Umbilical cord (tissue), 1 donor: ENCODE measurements at regions not wholly inside any gene's neighbourhood (a gene's known extent, or its start where the extent isn't known, plus 50 kb on each side); places are given as distances from the start of the nearest gene placed in this dataset.
"Not testable (repeated sequence)": the region's sequence is repeated elsewhere in the genome, so short reads cannot be mapped to it uniquely, and the experiment has no call there.

ENCODE experiments used
- DNase-seq: peaks from one replicate; pipeline ENCODE4 v3.0.0-alpha.2; 2015; ENCODE audit warnings: low spot score

GRCh38 chr6:85085875-85086274 is 321.5 kb upstream of the TBX18 start:
- no peak for DNase-seq

DNA sequence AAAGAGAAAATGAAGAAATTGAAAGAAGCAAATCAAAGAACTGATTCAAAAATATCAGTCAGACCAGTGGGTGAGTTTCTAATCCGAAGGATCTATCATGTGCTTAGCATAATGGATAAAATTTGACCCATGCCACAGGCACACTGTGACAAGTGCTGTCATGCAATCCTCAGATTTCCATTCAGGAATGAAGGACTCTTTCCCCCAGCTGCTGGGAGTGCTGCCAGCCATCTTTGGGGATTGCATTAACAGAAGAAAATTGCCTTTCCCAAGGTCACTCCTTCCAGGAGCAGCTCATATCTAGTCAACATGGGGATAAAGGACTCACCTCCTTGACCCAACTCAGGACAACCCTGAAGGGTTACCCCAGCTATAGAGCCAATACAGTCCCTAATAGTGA is 316.7 kb upstream of the TBX18 start:
- no peak for DNase-seq

DNA sequence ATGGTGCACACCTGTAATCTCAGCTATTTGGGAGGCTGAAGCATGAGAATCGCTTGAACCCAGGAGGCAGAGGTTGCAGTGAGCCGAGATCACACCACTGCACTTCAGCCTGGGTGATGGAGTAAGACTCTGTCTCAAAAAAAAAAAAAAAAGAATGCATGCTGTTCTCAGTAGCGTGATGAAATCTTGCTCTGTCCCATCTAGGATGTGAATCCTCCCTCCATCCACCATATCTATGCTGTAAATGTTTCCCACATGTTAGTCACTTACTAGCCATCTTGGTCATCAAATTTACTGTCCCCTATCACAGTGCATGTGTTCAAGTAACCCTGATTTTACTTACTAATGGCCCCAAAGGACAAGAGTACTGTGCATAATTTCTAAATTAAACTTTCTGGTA is 315.4 kb upstream of the TBX18 start:
- DNase-seq: no peak

DNA sequence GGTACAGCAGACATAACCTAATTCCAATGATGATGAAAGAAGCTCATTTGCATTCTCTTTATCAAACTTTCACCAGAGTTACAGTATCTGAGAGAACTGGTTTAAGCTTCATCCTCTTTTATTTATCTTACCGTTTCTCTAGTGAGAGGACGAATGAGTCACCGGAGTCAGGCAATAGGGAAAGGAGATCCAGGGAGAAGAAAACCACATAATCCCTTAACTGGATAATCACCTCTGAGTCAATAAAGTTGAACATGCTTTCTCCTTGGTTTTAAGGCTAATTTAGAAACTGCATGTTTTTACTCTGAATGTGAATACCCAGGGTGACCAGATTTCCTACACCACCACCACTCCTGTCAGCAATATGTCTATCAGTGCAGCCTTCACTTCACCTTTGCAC is 313.7 kb upstream of the TBX18 start:
- peak; percentile 88 for DNase-seq

GRCh38 chr6:85077098-85077497 is 312.7 kb upstream of the TBX18 start:
- peak; percentile 15 for DNase-seq

DNA sequence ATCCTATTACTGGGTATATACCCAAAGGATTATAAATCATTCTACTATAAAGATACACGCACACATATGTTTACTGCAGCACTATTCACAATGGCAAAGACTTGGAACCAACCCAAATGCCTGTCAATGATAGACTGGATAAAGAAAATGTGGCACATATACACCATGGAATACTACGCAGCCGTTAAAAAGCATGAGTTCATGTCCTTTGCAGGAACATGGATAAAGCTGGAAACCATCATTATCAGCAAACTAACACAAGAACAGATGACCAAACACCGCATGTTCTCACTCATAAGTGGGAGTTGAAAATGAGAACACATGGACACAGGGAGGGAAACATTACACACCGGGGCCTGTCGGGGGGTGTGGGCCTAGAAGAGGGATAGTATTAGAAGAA is 307.4 kb upstream of the TBX18 start:
- DNase-seq: not testable (repeated sequence)

DNA sequence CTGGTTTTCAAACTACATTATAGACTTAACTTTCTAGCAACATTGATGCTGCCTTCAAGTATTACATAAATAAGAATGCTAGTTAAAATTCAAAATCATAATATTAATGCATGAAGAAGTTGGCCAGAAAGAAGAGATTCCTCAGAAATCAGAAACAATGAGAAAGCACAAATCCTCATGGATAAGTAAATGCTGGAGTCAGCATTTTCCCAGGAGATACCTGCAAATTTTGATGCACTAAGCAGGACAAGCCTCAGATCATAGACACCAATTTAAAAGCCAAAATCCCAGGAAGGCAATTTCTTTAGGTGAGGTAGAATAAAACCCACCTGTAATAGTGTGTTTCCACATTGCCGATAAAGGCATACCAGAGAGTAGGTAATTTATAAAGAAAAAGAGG is 305.2 kb upstream of the TBX18 start:
- DNase-seq: no peak

DNA sequence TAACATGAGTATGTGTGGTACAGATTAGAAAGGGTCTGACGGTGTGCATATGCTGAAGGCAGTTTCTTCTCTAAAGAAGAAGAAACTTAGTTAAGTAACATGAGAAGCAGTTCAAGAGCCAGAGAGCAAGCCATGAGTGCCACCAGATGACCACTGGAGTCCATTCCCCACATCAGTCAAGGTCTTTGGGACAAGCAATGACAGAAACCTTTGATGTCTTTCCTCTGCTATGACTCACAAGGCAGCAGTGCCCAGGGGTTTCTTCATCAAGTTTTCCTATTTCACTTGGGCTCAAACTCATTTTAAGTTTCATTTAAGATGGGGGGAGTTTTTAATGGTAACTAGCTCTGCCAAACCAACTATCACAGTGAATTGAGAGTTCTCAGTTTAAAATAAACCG is 303.8 kb upstream of the TBX18 start:
- DNase-seq: no peak

GRCh38 chr6:85066266-85066665 is 301.9 kb upstream of the TBX18 start:
- no peak for DNase-seq

DNA sequence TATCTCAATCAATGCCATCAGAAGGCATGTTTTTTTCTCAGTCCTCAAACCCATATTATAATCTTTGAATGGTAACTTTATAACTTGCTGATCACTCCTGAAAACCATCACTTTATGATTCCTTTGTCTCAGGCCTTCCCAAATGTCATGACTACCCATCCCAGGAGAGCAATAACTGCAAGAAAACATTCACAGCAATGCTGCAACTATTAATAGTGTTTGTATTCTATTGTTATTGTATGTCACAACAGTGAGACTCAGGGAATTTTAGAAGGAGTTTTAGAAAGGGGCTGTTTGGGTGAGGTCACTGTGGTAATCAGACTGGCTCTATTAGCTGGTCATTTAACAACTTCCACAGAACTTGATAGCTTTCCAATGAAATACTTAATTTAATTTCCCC is 301.4 kb upstream of the TBX18 start:
- no peak for DNase-seq

- no peak for DNase-seq
These were observed 299.2 kb upstream of the TBX18 start for GRCh38 chr6:85063611-85064010.

GRCh38 chr6:85062884-85063283 is 298.5 kb upstream of the TBX18 start:
- no peak for DNase-seq

DNA sequence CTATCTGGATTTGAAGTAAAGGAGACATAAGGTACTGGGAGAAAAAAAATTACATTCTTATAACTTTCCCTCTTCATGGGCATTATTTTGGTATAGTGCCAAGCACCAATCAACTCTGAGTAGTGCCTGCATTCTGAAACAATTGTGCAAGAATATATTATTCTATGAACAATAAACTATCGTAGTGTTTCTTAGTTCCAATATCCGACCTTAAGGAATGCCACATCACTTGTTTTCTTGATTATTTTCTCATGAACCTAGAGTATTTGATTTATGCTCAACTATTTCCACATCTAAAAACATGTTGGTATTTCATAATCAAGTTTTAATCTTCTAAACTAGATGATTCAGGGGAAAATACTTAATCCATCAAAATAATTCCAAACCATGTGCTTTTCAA is 294.4 kb upstream of the TBX18 start:
- DNase-seq: no peak

DNA sequence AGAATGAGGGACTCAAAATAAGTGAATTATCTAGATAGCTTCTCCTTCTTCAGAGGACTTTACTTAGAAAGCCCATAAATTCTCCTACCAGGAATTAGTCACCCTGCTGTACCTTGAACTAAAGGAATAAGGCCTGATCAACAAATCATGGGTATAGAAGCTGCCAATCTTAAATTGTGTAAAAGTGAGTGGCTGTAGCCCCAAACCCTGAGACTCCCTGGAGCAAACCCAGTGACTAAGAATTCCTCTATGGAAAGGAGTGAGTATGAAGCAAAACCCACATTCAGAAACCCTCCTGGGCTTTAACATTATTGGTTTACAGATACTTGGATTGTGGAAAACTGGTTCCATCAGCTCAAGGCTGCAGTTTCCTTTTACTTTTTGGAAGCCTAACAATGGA is 285.8 kb upstream of the TBX18 start:
- no peak for DNase-seq

DNA sequence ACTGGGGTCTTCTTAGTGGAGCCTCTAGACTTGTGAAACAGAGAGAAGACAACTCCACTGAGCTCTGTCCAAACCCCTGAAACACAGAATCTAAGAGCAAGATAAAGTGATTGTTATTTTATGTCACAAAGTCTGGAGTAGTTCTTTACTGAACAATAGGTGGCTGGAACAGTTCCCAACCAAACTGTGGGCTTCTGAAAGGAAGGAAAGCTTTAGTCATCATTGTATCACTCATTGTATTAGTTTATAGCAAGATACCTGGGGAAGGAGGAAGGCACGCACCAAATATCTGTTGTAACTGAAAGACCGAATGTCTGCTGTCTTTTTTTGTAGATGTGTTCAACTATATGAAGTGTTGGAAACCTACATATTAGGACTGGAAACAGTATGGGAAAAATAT is 284.9 kb upstream of the TBX18 start:
- no peak for DNase-seq

GRCh38 chr6:85047818-85048217 is 283.4 kb upstream of the TBX18 start:
- no peak for DNase-seq

- not testable (repeated sequence) for DNase-seq
These were observed 281.4 kb upstream of the TBX18 start for GRCh38 chr6:85045767-85046166.

GRCh38 chr6:85044361-85044760 is 280.0 kb upstream of the TBX18 start:
- peak; percentile 41 for DNase-seq

DNA sequence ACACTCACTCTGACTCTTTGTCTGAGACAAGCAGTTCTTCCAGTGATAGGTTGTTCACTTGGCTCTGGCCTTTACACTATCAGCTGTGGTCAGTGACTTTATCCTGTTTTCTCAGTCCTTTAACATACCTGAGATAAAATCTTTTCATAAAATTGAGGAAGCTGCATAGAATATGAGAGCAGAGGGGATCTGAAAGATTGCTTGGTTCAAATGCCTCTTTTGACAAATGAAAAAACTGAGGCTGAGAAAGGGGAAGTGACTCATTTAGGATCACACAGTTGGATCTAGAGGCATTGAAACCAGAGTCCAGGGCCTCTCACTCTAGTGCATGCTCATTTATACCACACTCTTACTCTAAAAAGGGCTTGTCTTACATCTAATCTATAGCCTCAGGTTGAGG is 277.0 kb upstream of the TBX18 start:
- DNase-seq: no peak

DNA sequence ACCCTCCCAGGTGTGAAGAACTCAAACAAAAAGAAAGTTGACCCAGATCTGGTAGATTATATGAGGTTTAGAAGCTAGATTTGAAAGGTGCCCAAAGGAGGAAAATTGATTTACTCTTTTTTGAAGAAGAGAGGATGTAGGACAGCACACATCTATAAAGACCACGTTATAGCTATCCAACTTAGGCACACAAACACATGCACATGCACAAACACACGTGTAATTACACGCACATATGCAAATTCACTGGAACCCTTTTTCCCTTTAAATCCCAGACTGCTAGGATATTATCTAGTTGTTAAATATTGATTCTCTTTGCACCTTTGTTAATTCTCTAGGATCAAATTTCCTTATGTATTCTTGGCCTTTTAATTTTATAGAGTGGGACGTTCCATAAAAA is 272.8 kb upstream of the TBX18 start:
- DNase-seq: no peak

DNA sequence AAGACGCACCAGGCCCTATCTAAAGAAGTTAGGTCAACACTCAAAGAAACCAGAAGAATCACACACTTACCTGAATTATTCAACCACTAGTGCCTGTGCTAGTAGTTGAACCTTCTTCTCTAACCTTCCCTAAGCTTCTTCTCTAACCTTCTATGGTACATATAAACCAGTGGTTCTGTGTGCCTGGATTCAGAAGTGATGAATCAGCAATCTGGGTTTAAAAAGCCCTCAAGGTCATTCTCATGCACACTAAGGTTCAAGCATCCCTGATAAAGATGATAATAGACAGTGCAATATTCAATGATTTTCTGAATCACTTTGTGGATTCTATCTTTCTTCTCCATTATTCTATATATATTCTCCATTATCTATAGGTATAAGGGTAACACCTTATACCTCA is 271.4 kb upstream of the TBX18 start:
- no peak for DNase-seq

DNA sequence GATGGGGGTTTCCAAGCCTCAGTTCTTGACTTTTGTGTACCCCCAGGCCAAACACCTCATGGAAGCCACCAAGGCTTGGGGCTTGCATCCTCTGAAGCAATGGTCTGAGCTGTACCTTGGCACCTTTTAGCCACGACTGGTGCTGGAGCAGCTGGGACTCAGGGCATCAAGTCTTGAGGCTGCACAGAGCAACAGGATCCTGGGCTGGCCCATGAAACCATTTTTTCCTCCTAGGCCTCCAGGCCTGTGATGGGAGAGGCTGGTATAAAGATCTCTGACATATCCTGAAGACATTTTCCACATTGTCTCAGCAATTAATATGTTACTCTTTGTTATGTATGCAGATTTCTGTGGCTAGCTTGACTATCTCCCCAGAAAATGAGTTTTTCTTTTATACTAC is 269.1 kb upstream of the TBX18 start:
- DNase-seq: no peak

- DNase-seq: no peak
These were observed 261.6 kb upstream of the TBX18 start for GRCh38 chr6:85026021-85026420.

DNA sequence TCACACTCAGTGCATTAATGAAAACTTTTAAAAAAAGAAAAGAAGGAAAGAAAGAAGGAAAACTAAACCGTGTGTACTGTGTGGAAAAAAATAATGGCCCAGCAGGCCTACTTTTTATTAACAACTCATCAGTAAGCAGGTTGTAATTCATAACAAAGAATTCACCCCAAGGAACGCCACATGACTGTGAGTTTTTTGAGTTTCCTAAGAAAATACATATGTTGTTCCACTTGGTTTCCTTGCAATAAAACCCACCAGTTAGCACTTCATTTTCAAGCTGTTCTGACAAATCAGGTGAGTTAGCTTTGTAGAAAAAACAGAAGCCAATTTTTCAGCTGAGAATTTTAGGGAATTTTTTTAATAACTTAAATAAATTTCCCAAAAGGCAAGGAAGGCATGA is 259.3 kb upstream of the TBX18 start:
- no peak for DNase-seq

GRCh38 chr6:85017352-85017751 is 253.0 kb upstream of the TBX18 start:
- no peak for DNase-seq
